HL-60 (cell line): ENCODE measurements at regions not wholly inside any gene's neighbourhood (a gene's known extent, or its start where the extent isn't known, plus 50 kb on each side); places are given as distances from the start of the nearest gene placed in this dataset.

Experiments
- POLR2AphosphoS5 ChIP-seq: IDR thresholded peaks from 2 replicates; pipeline ENCODE4 v1.6.1; 2012; ENCODE audit warnings: low read depth
- TF ChIP-seq, protein P1 (sequence below): IDR thresholded peaks from one replicate; pipeline ENCODE4 v1.5.1; 2011; ENCODE audit warnings: low read length, control low read depth, inconsistent platforms; ENCODE audit not compliant: insufficient read depth

DNA sequence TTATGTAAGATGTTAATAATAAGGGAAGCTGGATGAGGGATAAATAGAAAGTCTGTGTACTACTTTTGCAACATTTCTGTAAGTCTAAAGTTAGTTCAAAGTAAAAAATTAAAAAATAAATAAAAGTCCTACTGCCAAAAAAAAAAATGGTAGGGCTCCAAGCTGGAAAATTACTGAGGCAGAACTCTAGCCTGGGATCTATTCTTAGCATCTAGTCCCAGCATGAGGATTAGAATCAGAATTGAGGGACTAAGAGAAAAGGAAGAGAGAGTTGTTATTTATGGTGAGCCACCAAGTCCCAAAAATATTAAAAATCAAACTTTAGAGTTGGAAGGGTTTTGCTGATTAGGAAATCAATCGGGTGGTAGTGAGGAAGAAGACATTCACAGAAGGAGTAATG, 110.3 kb downstream of the CYB561 start:
- TF ChIP-seq POLR2AphosphoS5: no peak
- TF ChIP-seq, protein P1, sequence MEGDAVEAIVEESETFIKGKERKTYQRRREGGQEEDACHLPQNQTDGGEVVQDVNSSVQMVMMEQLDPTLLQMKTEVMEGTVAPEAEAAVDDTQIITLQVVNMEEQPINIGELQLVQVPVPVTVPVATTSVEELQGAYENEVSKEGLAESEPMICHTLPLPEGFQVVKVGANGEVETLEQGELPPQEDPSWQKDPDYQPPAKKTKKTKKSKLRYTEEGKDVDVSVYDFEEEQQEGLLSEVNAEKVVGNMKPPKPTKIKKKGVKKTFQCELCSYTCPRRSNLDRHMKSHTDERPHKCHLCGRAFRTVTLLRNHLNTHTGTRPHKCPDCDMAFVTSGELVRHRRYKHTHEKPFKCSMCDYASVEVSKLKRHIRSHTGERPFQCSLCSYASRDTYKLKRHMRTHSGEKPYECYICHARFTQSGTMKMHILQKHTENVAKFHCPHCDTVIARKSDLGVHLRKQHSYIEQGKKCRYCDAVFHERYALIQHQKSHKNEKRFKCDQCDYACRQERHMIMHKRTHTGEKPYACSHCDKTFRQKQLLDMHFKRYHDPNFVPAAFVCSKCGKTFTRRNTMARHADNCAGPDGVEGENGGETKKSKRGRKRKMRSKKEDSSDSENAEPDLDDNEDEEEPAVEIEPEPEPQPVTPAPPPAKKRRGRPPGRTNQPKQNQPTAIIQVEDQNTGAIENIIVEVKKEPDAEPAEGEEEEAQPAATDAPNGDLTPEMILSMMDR: no peak
